GM12873 (cell line): ENCODE measurements at regions not wholly inside any gene's neighbourhood (a gene's known extent, or its start where the extent isn't known, plus 50 kb on each side); places are given as distances from the start of the nearest gene placed in this dataset.

ENCODE experiments used
- TF ChIP-seq, protein P1 (sequence below): IDR thresholded peaks from 2 replicates; pipeline ENCODE4 v1.5.1; 2012; ENCODE audit warnings: low read depth, mild to moderate bottlenecking, moderate library complexity, low read length, control low read depth; ENCODE audit not compliant: insufficient read depth; ENCODE audit errors: missing control alignments

DNA sequence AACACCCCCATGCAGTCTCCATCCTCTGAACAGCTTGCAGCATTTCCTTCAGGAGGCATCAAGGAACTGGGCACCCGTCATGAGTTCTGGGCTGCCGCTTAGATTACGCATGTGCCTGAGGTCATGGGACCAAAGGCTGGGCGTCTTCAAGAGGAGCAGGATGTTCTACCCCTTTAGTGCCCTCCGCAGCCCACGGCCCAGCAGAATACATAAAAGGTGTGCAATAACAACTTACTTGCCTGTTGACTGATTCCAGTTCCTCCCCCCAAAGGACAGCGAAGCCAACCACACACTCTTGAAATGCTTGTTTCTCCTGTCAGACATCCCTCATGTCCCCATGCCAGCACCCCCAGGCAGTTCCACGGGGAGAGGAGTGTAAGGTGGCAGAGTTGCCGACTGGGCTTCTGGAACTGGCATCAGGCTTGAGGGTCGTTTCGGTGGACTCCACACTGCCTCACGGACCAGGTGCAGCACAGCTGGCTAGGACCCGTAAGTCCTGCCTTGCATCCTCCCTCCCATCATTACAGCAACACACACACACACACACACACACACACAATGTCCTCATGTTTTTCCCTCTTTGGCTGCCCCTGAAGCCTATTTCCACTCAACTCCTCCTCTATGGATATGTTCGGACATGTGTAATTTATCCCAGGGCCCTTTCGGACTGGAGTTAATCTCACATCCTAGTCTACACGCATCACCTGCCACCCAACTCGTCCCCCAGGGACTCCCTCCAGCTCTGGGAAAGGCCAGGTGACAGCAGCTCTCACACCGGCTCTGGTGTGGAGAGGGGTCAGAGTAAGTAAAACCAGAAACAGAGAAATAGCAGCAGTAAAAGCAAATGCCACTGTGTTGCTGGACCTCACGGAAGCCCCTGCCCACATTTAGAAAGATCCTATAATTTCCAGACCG, 200.7 kb downstream of the BCL11A start:
- TF ChIP-seq, protein P1, sequence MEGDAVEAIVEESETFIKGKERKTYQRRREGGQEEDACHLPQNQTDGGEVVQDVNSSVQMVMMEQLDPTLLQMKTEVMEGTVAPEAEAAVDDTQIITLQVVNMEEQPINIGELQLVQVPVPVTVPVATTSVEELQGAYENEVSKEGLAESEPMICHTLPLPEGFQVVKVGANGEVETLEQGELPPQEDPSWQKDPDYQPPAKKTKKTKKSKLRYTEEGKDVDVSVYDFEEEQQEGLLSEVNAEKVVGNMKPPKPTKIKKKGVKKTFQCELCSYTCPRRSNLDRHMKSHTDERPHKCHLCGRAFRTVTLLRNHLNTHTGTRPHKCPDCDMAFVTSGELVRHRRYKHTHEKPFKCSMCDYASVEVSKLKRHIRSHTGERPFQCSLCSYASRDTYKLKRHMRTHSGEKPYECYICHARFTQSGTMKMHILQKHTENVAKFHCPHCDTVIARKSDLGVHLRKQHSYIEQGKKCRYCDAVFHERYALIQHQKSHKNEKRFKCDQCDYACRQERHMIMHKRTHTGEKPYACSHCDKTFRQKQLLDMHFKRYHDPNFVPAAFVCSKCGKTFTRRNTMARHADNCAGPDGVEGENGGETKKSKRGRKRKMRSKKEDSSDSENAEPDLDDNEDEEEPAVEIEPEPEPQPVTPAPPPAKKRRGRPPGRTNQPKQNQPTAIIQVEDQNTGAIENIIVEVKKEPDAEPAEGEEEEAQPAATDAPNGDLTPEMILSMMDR = no peak

DNA sequence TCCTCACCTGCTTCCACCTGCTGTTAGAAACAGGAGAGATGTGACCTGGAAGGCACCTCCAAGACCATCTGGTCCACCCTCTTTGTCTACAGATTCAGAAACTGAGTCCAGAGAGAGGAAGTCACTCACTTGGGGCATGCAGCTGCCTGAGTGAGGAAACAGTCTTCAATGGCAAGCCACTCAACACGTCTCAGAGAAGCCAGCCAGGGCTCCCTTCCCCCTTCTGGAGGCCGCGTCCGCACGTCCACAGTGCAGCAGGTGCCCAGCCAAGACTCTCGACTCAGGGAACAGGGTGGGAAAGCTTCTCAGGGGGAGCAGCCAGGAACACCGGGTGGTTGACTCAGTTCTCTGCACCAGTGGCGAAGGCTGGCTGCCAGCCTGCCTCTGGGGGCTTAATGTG, 201.7 kb downstream of the BCL11A start:
- TF ChIP-seq, protein P1 = no peak

DNA sequence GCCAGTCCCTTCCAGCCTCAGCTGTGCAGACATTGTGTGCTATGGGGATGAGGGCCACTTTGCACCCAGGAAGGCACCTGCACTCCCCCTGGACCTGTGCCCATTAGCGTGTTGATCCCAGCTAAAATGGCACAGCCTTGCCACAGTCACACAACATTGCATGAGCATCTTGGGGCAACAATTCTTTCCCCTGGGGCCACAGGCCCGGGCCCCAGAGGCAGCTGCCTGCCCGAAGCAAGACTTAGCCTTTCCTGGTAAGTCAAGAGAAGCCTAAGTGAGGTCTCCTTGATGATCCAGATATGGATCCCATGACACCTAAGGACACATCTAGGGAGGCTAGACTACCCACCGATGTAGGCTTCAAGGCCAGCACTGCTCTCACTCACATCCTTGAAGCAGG, 202.1 kb downstream of the BCL11A start:
- TF ChIP-seq, protein P1 = no peak

DNA sequence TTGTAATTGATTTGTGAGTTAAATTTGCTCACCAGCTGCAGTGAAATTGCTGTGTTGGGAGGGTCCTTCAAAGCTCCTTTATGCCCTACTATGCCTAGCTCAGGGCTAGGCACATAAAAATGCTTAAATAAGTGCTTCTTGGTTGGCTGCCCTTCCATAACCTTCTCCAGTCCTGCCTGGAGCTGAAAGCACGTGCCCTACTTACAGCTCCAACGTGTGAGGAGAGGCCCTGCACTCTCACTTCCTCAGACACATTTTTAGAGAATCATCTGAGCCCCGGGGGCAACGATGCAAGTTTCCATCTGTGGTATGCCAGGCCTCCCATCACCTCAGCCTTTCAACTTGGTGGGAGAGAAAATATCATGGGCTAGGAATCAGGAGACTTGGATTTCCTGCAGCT, 202.7 kb downstream of the BCL11A start:
- TF ChIP-seq, protein P1 = no peak

DNA sequence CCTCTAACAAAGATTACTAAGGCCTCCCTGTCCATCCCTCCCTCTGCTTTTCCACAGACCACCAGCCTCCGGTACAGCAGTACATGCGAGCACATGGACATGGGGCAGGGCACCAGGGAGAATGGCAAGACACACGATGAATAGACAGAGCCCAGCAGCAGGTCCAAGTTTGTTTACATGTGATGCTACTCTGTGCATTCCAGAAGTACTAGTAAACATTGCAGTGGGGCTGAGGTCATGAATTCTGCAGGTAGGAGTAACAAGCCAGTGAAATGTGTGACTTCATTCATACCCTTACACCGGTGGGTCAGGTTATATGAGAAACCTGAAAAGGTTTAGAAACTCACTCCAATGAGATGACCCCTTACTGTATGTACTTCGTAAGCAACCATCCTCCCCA, 205.7 kb downstream of the BCL11A start:
- TF ChIP-seq, protein P1 = no peak

DNA sequence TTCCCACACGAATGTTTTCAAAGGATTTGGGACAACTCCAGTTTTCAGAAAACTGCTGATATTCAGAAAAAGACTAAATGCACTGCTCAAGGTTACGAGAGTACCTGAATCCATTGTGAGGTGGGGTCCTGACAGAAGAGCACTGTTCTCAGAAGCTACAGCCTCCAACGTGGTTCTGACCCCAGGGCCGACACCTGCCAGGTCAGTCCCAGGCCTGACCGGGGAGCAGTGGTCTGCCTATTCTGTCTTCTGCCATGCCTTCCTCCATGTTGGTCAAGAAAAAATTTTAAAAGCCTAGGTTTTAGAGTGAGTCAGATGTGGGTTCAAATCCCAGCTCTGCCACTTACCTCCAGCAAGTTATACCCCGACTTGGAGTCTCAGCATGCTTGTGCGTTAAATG, 212.3 kb downstream of the BCL11A start:
- TF ChIP-seq, protein P1 = no peak

DNA sequence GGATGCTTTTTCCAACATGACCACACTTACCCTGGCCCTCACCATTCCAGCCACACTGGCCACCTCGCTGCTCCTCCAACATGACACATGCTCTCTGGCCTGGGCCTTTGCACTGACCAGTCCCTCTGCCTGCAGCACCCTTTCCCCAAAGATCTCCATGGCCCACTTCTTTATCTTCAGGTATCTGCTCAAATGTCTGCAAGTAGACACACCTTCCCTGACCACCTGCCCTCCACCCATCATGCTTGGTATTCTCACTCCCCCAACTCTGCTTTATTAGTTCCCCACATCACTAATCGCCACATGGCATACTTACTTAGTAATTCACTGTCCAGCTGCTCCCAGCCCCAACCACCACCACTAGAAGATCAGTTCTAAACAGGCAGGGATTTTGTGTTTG, 214.2 kb downstream of the BCL11A start:
- TF ChIP-seq, protein P1 = no peak
